ENCODE measurements at regions not wholly inside any gene's neighbourhood (a gene's known extent, or its start where the extent isn't known, plus 50 kb on each side); places are given as distances from the start of the nearest gene placed in this dataset.

DNA sequence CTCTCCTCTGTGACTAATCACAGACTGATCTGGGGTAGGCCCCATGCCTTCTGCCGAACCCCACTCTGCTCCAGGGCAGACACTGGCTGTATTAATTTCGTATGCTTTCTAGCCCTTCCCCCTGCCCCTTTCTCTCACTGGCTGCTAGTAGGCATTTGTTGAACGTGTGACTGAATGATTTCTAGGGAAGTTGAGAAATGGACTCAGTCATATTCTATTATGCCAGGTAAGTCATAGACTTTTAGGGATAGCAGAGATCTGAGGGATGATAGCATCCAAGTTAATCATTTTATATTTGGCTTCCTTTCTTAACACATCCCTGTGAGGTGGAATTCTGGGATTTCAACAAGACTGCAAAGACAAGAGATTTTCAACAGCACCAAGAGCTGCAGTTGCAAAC, 166.4 kb downstream of the FGF9 start:
- H3K14ac ChIP-seq (replicated peaks; ENCODE audit: low read depth, low read length): no peak overlapping the region
- no peaks in the 10 kb centered on the region for H3K9me3 ChIP-seq (ENCODE audit: control insufficient read depth, insufficient read depth, low read length)
- H3K4ac ChIP-seq (ENCODE audit: low read depth, low read length): 0 out of 2 replicates have a peak overlapping the region, but pooled peaks have one; percentile 31
- H2BK15ac ChIP-seq (ENCODE audit: low read depth, low read length): no peak overlapping the region
- no peak overlapping the region for H2AK9ac ChIP-seq (replicated peaks; ENCODE audit: low read depth, low read length, poor library complexity)
- no peak overlapping the region for H2AK5ac ChIP-seq (ENCODE audit: low read depth, low read length)
- H3K23ac ChIP-seq (ENCODE audit: low read depth, low read length): no peak overlapping the region
- peaks cover 6% of the 10 kb centered on the region for H3K4me1 ChIP-seq (ENCODE audit: control insufficient read depth, insufficient read depth, low read length)
- H2BK20ac ChIP-seq (ENCODE audit: low read depth, low read length): peak overlapping the region; percentile 42; the same call in 1 of the 2 replicates
- H3K9me1 ChIP-seq (ENCODE audit: insufficient read depth, low read length): peaks cover 6% of the 10 kb centered on the region; the same call in 1 of the 2 replicates
- H3K18ac ChIP-seq (ENCODE audit: low read depth, low read length): peak overlapping the region; percentile 3; the same call in 1 of the 2 replicates
- no peaks in the 10 kb centered on the region for H3K79me1 ChIP-seq (ENCODE audit: low read depth in 1 of 2, low read length in 2 of 2)
- H2AFZ ChIP-seq (replicated peaks; ENCODE audit: low read length, poor library complexity): no peak overlapping the region
- TF ChIP-seq MAFK (IDR thresholded peaks at IDR 0.05; ENCODE audit: low read depth, low read length) (no peak), SMC3 (IDR thresholded peaks at IDR 0.05; ENCODE audit: low read depth, low read length) (no peak)
- TF ChIP-seq, protein P1, sequence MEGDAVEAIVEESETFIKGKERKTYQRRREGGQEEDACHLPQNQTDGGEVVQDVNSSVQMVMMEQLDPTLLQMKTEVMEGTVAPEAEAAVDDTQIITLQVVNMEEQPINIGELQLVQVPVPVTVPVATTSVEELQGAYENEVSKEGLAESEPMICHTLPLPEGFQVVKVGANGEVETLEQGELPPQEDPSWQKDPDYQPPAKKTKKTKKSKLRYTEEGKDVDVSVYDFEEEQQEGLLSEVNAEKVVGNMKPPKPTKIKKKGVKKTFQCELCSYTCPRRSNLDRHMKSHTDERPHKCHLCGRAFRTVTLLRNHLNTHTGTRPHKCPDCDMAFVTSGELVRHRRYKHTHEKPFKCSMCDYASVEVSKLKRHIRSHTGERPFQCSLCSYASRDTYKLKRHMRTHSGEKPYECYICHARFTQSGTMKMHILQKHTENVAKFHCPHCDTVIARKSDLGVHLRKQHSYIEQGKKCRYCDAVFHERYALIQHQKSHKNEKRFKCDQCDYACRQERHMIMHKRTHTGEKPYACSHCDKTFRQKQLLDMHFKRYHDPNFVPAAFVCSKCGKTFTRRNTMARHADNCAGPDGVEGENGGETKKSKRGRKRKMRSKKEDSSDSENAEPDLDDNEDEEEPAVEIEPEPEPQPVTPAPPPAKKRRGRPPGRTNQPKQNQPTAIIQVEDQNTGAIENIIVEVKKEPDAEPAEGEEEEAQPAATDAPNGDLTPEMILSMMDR (conservative IDR thresholded peaks at IDR 0.05; ENCODE audit: low read depth, low read length): no peak
- no peak overlapping the region for H2BK5ac ChIP-seq (ENCODE audit: low read depth, low read length, poor library complexity, severe bottlenecking)
- peak overlapping the region; percentile 36; the same call in 1 of the 2 replicates for H4K91ac ChIP-seq (ENCODE audit: insufficient read depth, low read depth, low read length)
- H2BK120ac ChIP-seq (ENCODE audit: low read depth, low read length): peak overlapping the region; percentile 70
- no peak overlapping the region for H3K27ac ChIP-seq (ENCODE audit: insufficient read depth, low read length)
- dilution Hi-C loops (cut with HindIII; ENCODE audit: low sequenced_read_pairs, unreplicated experiment): no loop called here
- no peak overlapping the region for H3K9ac ChIP-seq (ENCODE audit: low read depth, low read length)
- H3K4me3 ChIP-seq (ENCODE audit: insufficient read depth, low read depth, low read length): no peak overlapping the region
- ChIA-PET CTCF (no interaction called here), POLR2A (ENCODE audit: unreplicated experiment) (no interaction called here)
- H4K5ac ChIP-seq (ENCODE audit: low read depth, low read length): no peak overlapping the region
- intact Hi-C loops (cut with micrococcal nuclease): no loop called here
- H3K4me2 ChIP-seq (ENCODE audit: low read depth, low read length): no peak overlapping the region
- H4K8ac ChIP-seq (ENCODE audit: low read depth in 2 of 2, low read length in 2 of 2): 0 out of 4 replicates have a peak overlapping the region, but pooled peaks of 1 of the 2 experiments have one; percentile 11
- no peaks in the 10 kb centered on the region for H4K20me1 ChIP-seq (ENCODE audit: insufficient read depth, low read length)
- no peaks in the 10 kb centered on the region for H3K27me3 ChIP-seq (ENCODE audit: control insufficient read depth, insufficient read depth, low read length)
- H3K56ac ChIP-seq (ENCODE audit: extremely low read depth, insufficient read depth, low read length): no peak overlapping the region
- ATAC-seq (ENCODE audit: low read depth) (no peak), DNase-seq (no peak)
- in situ Hi-C loops (cut with MboI; ENCODE audit: low sequenced_read_pairs): no loop called here
- no TSS peak for BruUV-seq (replicated peaks)
- H3K36me3 ChIP-seq (ENCODE audit: control insufficient read depth, insufficient read depth, low read length): no peaks in the 10 kb centered on the region
- WGBS, 2 experiments (ENCODE audit: extremely low coverage in 2 of 2, insufficient read length in 1 of 2): no CpG with 5 or more reads among the region's 3 CpGs
